OCI-LY1 (cell line): ENCODE measurements at regions not wholly inside any gene's neighbourhood (a gene's known extent, or its start where the extent isn't known, plus 50 kb on each side); places are given as distances from the start of the nearest gene placed in this dataset.
"Not testable (repeated sequence)": the region's sequence is repeated elsewhere in the genome, so short reads cannot be mapped to it uniquely, and the experiment has no call there.

Source experiments
- H2AFZ ChIP-seq: fragments of 200-600 bp; sonication (generic), shearing (Covaris generic); 2 replicates; pipeline ENCODE4 v1.6.0; 2014; ENCODE audit warnings: antibody characterized with exemption, mild to moderate bottlenecking, low read length
- H3F3A ChIP-seq: fragments of 200-600 bp; sonication (generic), shearing (Covaris generic); 2 replicates; pipeline ENCODE4 v1.6.0; 2014; ENCODE audit warnings: mild to moderate bottlenecking, antibody characterized with exemption, low read length, moderate library complexity; ENCODE audit not compliant: insufficient read depth
- H3K27ac ChIP-seq: fragments of 200-600 bp; sonication (generic); 2 replicates; pipeline ENCODE4 v1.5.1; 2014; ENCODE audit warnings: low read length, mixed run types, mild to moderate bottlenecking, low read depth; ENCODE audit not compliant: poor library complexity, severe bottlenecking
- H3K27me3 ChIP-seq: fragments of 200-600 bp; sonication (generic); 2 replicates; pipeline ENCODE4 v1.6.0; 2014; ENCODE audit warnings: antibody characterized with exemption, mild to moderate bottlenecking, low read length, moderate library complexity; ENCODE audit not compliant: insufficient read depth
- H3K36me3 ChIP-seq: fragments of 200-600 bp; sonication (generic); 2 replicates; pipeline ENCODE4 v1.6.1; 2014; ENCODE audit warnings: mild to moderate bottlenecking, antibody characterized with exemption, low read length, moderate library complexity, mixed read lengths; ENCODE audit not compliant: insufficient read depth
- H3K4me1 ChIP-seq: fragments of 200-600 bp; sonication (generic); 2 replicates; pipeline ENCODE4 v1.5.1; 2014; ENCODE audit warnings: mild to moderate bottlenecking, low read length, moderate library complexity; ENCODE audit not compliant: insufficient read depth, severe bottlenecking
- H3K4me2 ChIP-seq: fragments of 200-600 bp; sonication (generic), shearing (Covaris generic); 2 replicates; pipeline ENCODE4 v1.6.1; 2014; ENCODE audit warnings: low read length
- H3K4me3 ChIP-seq: fragments of 200-600 bp; sonication (generic); 2 replicates; pipeline ENCODE4 v1.5.1; 2014; ENCODE audit warnings: low read length, low read depth, mild to moderate bottlenecking, mixed read lengths; ENCODE audit not compliant: poor library complexity, severe bottlenecking
- H3K79me2 ChIP-seq: fragments of 200-600 bp; shearing (Covaris generic); 2 replicates; pipeline ENCODE4 v1.6.1; 2016; ENCODE audit warnings: mixed run types, low read length, mixed read lengths; ENCODE audit not compliant: insufficient read depth
- H3K9ac ChIP-seq: fragments of 200-600 bp; sonication (generic), shearing (Covaris generic); 2 replicates; pipeline ENCODE4 v1.6.1; 2014; ENCODE audit warnings: mild to moderate bottlenecking, low read length, mixed read lengths
- H3K9me2 ChIP-seq: fragments of 200-600 bp; sonication (generic), shearing (Covaris generic); 2 replicates; pipeline ENCODE4 v1.6.1; 2014; ENCODE audit warnings: low read depth, mild to moderate bottlenecking, low read length, mixed read lengths
- H3K9me3 ChIP-seq: fragments of 200-600 bp; shearing (Covaris generic); 2 replicates; pipeline ENCODE4 v1.6.1; 2014; ENCODE audit warnings: low read length, mixed read lengths
- H4K20me1 ChIP-seq: fragments of 200-600 bp; sonication (generic), shearing (Covaris generic); 2 replicates; pipeline ENCODE4 v1.6.0; 2016; ENCODE audit warnings: mild to moderate bottlenecking, low read length; ENCODE audit not compliant: insufficient read depth
- EZH2 ChIP-seq: fragments of 200-600 bp; sonication (generic), shearing (Covaris generic); IDR thresholded peaks from 2 replicates; pipeline ENCODE4 v1.8.0; 2017; ENCODE audit warnings: borderline replicate concordance, mixed run types, mild to moderate bottlenecking, antibody characterized with exemption, low read length, moderate library complexity, mixed read lengths
- TF ChIP-seq, protein P1 (sequence below): fragments of 200-600 bp; sonication (generic), shearing (Covaris generic); IDR thresholded peaks from 2 replicates; pipeline ENCODE4 v1.5.1; 2017; ENCODE audit warnings: mild to moderate bottlenecking, antibody characterized with exemption, low read length, moderate library complexity, mixed read lengths

DNA sequence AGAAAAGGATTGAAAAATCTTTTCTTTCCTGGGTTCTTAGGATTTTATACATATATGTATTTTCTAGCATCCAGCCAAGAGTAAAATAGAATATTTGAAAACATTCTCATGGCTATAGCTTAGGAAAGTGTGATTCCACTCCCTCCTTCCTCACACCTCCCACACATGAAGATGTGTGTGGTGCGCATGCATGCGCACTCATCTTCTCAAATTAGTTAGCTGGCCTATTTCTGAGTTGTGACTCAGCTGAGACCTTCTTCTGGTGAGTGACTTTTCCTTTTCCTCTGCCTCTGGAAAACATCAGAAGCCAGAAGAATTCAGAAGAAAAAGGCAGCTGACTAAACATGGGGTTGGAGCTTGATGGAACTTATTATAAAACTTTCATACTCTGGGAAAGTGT is 149.8 kb downstream of the OR4C45 start:
- Histone ChIP-seq H3F3A (no peaks in the 10 kb centered on the region), H2AFZ (no peak overlapping the region), H3K4me2 (no peak overlapping the region), H3K9ac (no peak overlapping the region), H3K79me2 (no peaks in the 10 kb centered on the region), H3K27ac (no peak overlapping the region), H3K9me3 (no peaks in the 10 kb centered on the region), H3K27me3 (no peaks in the 10 kb centered on the region), H3K9me2 (no peaks in the 10 kb centered on the region), H3K4me3 (no peak overlapping the region), H3K4me1 (no peaks in the 10 kb centered on the region), H3K36me3 (no peaks in the 10 kb centered on the region), H4K20me1 (no peaks in the 10 kb centered on the region)
- no peak for TF ChIP-seq EZH2
- TF ChIP-seq, protein P1, sequence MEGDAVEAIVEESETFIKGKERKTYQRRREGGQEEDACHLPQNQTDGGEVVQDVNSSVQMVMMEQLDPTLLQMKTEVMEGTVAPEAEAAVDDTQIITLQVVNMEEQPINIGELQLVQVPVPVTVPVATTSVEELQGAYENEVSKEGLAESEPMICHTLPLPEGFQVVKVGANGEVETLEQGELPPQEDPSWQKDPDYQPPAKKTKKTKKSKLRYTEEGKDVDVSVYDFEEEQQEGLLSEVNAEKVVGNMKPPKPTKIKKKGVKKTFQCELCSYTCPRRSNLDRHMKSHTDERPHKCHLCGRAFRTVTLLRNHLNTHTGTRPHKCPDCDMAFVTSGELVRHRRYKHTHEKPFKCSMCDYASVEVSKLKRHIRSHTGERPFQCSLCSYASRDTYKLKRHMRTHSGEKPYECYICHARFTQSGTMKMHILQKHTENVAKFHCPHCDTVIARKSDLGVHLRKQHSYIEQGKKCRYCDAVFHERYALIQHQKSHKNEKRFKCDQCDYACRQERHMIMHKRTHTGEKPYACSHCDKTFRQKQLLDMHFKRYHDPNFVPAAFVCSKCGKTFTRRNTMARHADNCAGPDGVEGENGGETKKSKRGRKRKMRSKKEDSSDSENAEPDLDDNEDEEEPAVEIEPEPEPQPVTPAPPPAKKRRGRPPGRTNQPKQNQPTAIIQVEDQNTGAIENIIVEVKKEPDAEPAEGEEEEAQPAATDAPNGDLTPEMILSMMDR, result no peak

DNA sequence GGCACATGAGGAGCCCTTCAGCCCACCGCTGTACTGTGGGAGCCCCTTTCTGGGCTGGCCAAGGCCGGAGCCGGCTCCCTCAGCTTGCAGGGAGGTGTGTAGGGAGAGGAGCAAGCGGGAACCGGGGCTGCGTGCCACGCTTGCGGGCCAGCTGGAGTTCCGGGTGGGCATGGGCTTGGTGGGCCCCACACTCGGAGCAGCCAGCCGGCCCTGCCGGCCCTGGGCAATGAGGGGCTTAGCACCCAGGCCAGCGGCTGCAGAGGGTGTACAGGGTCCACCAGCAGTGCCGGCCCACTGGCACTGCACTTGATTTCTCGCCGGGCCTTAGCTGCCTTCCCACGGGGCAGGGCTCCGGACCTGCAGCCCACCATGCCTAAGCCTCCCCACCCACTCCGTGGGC is 150.5 kb downstream of the OR4C45 start:
- not testable (repeated sequence) for H3K9me2 ChIP-seq, H4K20me1 ChIP-seq, H3K9me3 ChIP-seq

DNA sequence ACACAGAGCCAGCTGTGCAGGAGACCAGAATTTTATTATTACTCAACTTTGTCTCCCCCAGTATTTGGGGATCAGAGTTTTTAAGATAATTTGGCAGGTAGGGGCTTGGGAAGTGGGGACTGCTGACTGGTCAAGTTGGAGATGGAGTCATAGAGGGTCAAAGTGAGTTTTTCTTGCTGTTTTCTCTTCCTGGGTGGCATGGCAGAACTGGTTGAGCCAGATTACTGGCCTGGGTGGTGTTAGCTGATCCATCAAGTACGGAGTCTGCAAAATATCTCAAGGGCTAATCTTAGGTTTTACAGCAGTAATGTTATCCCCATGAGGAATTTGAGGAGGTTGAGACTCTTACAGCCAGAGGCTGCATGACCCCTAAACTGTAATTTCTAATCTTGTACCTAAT is 153.5 kb downstream of the OR4C45 start:
- no peaks in the 10 kb centered on the region for H3K27me3 ChIP-seq
- no peaks in the 10 kb centered on the region for H3K36me3 ChIP-seq
- no peak overlapping the region for H3K4me3 ChIP-seq
- no peaks in the 10 kb centered on the region for H4K20me1 ChIP-seq
- no peak overlapping the region for H2AFZ ChIP-seq
- H3K9me2 ChIP-seq, result no peaks in the 10 kb centered on the region
- H3K4me2 ChIP-seq, result no peak overlapping the region
- TF ChIP-seq, protein P1, result no peak
- no peak for TF ChIP-seq EZH2
- H3K79me2 ChIP-seq, result no peaks in the 10 kb centered on the region
- no peak overlapping the region for H3K27ac ChIP-seq
- H3F3A ChIP-seq, result no peaks in the 10 kb centered on the region
- H3K9ac ChIP-seq, result no peak overlapping the region
- no peaks in the 10 kb centered on the region for H3K9me3 ChIP-seq
- no peaks in the 10 kb centered on the region for H3K4me1 ChIP-seq

More for the DNA sequence above, 150.5 kb downstream of the OR4C45 start:
- not testable (repeated sequence) for H3K27ac ChIP-seq, H3K4me1 ChIP-seq, H3K27me3 ChIP-seq, H3K4me2 ChIP-seq, H3K36me3 ChIP-seq, H2AFZ ChIP-seq, H3K79me2 ChIP-seq, H3F3A ChIP-seq, H3K9ac ChIP-seq, H3K4me3 ChIP-seq

DNA sequence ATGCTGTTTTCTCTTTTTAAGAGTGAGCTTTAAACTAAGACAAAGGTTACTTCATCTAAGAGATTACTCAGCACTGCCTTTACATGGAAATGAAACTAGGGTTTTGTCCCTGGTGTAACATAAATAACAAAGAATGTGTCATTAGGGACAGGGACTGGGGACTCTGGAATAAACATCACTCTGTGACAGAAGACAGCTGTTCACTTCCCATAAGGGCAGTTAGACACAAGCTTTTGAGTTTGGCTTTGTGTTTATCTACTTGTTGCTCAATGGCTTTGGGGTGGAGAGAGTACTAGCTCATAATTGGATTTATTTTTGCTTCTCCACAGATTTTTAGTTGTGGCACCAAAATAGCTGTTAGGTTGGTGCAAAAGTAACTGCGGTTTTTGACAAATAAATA is 154.5 kb downstream of the OR4C45 start:
- H3K9me3 ChIP-seq, result no peaks in the 10 kb centered on the region
- H3K36me3 ChIP-seq, result no peaks in the 10 kb centered on the region
- no peaks in the 10 kb centered on the region for H3F3A ChIP-seq
- no peak overlapping the region for H3K4me2 ChIP-seq
- TF ChIP-seq, protein P1, result no peak
- H3K9ac ChIP-seq, result no peak overlapping the region
- H2AFZ ChIP-seq, result no peak overlapping the region
- H3K4me1 ChIP-seq, result no peaks in the 10 kb centered on the region
- no peak overlapping the region for H3K4me3 ChIP-seq
- H3K27me3 ChIP-seq, result no peaks in the 10 kb centered on the region
- H3K9me2 ChIP-seq, result no peaks in the 10 kb centered on the region
- no peaks in the 10 kb centered on the region for H3K79me2 ChIP-seq
- H4K20me1 ChIP-seq, result no peaks in the 10 kb centered on the region
- H3K27ac ChIP-seq, result no peak overlapping the region
